ENCODE measurements at regions not wholly inside any gene's neighbourhood (a gene's known extent, or its start where the extent isn't known, plus 50 kb on each side); places are given as distances from the start of the nearest gene placed in this dataset.

DNA sequence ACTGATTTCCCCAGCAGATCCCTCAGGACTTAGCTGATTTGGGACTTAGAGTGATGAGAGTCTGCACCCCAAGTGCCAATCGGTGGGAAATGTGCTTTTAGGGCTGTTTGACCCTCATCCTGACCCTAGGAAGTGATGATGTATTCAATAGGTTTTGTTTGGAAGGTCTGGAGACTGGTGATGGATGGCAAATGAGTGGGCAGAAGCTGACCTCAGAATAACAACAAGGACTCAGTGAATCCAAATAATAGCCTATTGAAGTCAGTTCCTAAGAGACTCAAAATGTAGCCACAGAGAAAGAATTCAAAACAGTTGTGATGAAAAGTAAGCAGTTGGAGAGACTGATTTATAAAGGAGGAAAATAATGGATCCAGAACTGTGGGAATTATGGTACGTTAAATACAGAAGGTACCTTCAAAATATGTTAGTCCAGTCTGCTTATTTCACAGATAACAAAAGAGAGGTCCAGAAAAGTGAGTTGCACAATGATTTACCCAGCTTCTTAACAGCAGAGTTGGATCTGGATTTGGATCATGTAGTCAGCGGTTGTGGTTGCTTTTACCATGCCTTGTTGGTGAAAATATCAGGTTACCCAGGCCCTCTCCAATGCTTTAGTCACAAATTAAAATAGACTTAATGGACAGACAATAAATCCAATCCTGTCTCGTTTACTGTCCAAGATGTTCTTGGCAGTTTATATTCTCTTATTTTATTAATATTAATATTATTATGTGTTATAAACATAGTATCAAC is 123.0 kb upstream of the PTBP2 start:
- no peak overlapping the region for H3K9ac ChIP-seq (replicated peaks in 1 of 4; ENCODE audit: extremely low read depth in 1 of 4, low read depth in 3 of 4, low read length in 3 of 4)
- H2BK5ac ChIP-seq (ENCODE audit: low read depth, low read length): no peak overlapping the region
- no peak overlapping the region for H2BK15ac ChIP-seq (ENCODE audit: low read length)
- H2BK120ac ChIP-seq (replicated peaks; ENCODE audit: low read depth, low read length): no peak overlapping the region
- H3K4me2 ChIP-seq (ENCODE audit: insufficient read depth in 1 of 2, low read depth in 2 of 2, low read length in 2 of 2): no peak overlapping the region
- no peak overlapping the region for H2BK20ac ChIP-seq (ENCODE audit: low read length)
- no peak overlapping the region for H3K4ac ChIP-seq (replicated peaks; ENCODE audit: insufficient read length, low read depth, low read length)
- no peak overlapping the region for H2AK5ac ChIP-seq (ENCODE audit: low read depth, low read length)
- no peaks in the 10 kb centered on the region for H3K27me3 ChIP-seq (replicated peaks in 1 of 4; ENCODE audit: control insufficient read depth in 3 of 4, extremely low read depth in 1 of 4, insufficient read depth in 3 of 4, low read length in 3 of 4)
- no peak for FAIRE-seq
- no peaks in the 10 kb centered on the region for H3K23me2 ChIP-seq (ENCODE audit: low read depth, low read length)
- 89% methylated on average over 4 of the region's 4 CpGs; no CpG with 5 or more reads in 1 of the 2 experiments for WGBS, 2 experiments (ENCODE audit: extremely low coverage in 1 of 2, insufficient coverage in 1 of 2, insufficient read length in 1 of 2, insufficient replicate concordance in 2 of 2, low coverage in 1 of 2, low lambda C conversion rate in 2 of 2, missing lambda C conversion rate in 1 of 2)
- H3K18ac ChIP-seq (ENCODE audit: extremely low read depth, low read length): no peak overlapping the region
- H4K91ac ChIP-seq (replicated peaks; ENCODE audit: insufficient read length, low read length): no peak overlapping the region
- H4K8ac ChIP-seq (ENCODE audit: extremely low read depth, insufficient read depth, low read length): no peak overlapping the region
- no peaks in the 10 kb centered on the region for H3K9me3 ChIP-seq (ENCODE audit: insufficient read depth in 2 of 2, low read depth in 1 of 2, low read length in 1 of 2)
- no peaks in the 10 kb centered on the region for H3K79me1 ChIP-seq (ENCODE audit: low read depth, low read length)
- no peak overlapping the region for H3K56ac ChIP-seq (replicated peaks; ENCODE audit: insufficient read length, low read depth, low read length)
- no peak overlapping the region for H3K4me3 ChIP-seq (ENCODE audit: extremely low read depth in 1 of 4, insufficient read depth in 2 of 4, low read depth in 3 of 4, low read length in 4 of 4)
- H3K4me1 ChIP-seq (replicated peaks in 1 of 4; ENCODE audit: control insufficient read depth in 3 of 4, insufficient read depth in 4 of 4, low read length in 3 of 4): peaks cover 0 to 7% (median 2%) of the 10 kb centered on the region in 4 experiments; a peak in 3 of 7 replicates
- H2BK12ac ChIP-seq (ENCODE audit: low read depth, low read length): no peak overlapping the region
- H3K36me3 ChIP-seq (ENCODE audit: control insufficient read depth in 2 of 4, insufficient read depth in 4 of 4, low read length in 3 of 4): no peaks in the 10 kb centered on the region
- H3K79me2 ChIP-seq (ENCODE audit: control insufficient read depth in 1 of 2, insufficient read depth in 2 of 2, low read length in 2 of 2): no peaks in the 10 kb centered on the region
- H3K14ac ChIP-seq (ENCODE audit: insufficient read length): no peak overlapping the region
- no peak overlapping the region for H4K5ac ChIP-seq (ENCODE audit: insufficient read length, low read depth, low read length)
- CTCF ChIA-PET (ENCODE audit: partially characterized antibody): interaction anchor here (1.0 to 3.9 kb wide), 2 partner anchors 15 to 112 kb away, joined by 4 to 44 read pairs; no protein-coding TSS in a partner anchor
- no peaks in the 10 kb centered on the region for H4K20me1 ChIP-seq (replicated peaks in 1 of 2; ENCODE audit: control insufficient read depth in 1 of 2, insufficient read depth in 2 of 2, low read length in 2 of 2)
- peak overlapping the region; percentile 71 for H2AFZ ChIP-seq (ENCODE audit: low read length)
- DNase-seq (ENCODE audit: low read depth in 1 of 2, low spot score in 2 of 2): no peak
- no peak overlapping the region for H3K23ac ChIP-seq (ENCODE audit: insufficient read length)
- POLR2A ChIA-PET (ENCODE audit: partially characterized antibody): interaction anchor here (1.0 kb wide), 1 partner anchor 13 kb away, joined by 3 read pairs; no protein-coding TSS in a partner anchor
- H3K27ac ChIP-seq (ENCODE audit: low read depth, low read length): no peak overlapping the region
- TF ChIP-seq, protein P1, sequence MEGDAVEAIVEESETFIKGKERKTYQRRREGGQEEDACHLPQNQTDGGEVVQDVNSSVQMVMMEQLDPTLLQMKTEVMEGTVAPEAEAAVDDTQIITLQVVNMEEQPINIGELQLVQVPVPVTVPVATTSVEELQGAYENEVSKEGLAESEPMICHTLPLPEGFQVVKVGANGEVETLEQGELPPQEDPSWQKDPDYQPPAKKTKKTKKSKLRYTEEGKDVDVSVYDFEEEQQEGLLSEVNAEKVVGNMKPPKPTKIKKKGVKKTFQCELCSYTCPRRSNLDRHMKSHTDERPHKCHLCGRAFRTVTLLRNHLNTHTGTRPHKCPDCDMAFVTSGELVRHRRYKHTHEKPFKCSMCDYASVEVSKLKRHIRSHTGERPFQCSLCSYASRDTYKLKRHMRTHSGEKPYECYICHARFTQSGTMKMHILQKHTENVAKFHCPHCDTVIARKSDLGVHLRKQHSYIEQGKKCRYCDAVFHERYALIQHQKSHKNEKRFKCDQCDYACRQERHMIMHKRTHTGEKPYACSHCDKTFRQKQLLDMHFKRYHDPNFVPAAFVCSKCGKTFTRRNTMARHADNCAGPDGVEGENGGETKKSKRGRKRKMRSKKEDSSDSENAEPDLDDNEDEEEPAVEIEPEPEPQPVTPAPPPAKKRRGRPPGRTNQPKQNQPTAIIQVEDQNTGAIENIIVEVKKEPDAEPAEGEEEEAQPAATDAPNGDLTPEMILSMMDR (IDR thresholded peaks at IDR 0.05; ENCODE audit: control extremely low read depth in 1 of 3, insufficient read depth in 1 of 3, low read depth in 1 of 3, low read length in 3 of 3): no peak
- TF ChIP-seq CBX5 (IDR thresholded peaks at IDR 0.05; ENCODE audit: low read depth, low read length) (no peak), BCL11A (IDR thresholded peaks at IDR 0.05; ENCODE audit: low read depth in 2 of 2, low read length in 2 of 2) (no peak), EZH2 (IDR thresholded peaks at IDR 0.05; ENCODE audit: low read depth, low read length, severe bottlenecking) (no peak), GTF2F1 (IDR thresholded peaks at IDR 0.05; ENCODE audit: borderline replicate concordance, low read depth, low read length) (no peak), ZNF274 (IDR thresholded peaks at IDR 0.05; ENCODE audit: borderline replicate concordance, extremely low read depth, low read length) (no peak), JUN (IDR thresholded peaks at IDR 0.05; ENCODE audit: low read depth, low read length) (no peak), RBBP5 (IDR thresholded peaks at IDR 0.05; ENCODE audit: borderline replicate concordance, low read depth, low read length) (no peak), CHD1 (IDR thresholded peaks at IDR 0.05; ENCODE audit: low read depth, low read length) (no peak), RNF2 (IDR thresholded peaks at IDR 0.05; ENCODE audit: borderline replicate concordance, low read depth, low read length, missing control alignments, poor library complexity, severe bottlenecking) (no peak)

All from H1 (cell line).